T-helper 2 cell treated with Interferon-gamma antibody and Interleukin-4, amounts not matched to agents 5 μg/mL and 100 μg/mL, for 36 hours (primary cell): ENCODE measurements at regions not wholly inside any gene's neighbourhood (a gene's known extent, or its start where the extent isn't known, plus 50 kb on each side); places are given as distances from the start of the nearest gene placed in this dataset.
A peak's percentile ranks its signal among the peaks of the same experiment; 100 is the strongest.
"Not testable (repeated sequence)": the region's sequence is repeated elsewhere in the genome, so short reads cannot be mapped to it uniquely, and the experiment has no call there.

ENCODE experiments used
- DNase-seq: peaks from one replicate; pipeline ENCODE4 v3.0.0; 2021; ENCODE audit warnings: low spot score
- H3K27ac Mint-ChIP-seq: one replicate; pipeline ENCODE4 v1.8.0; 2021; ENCODE audit warnings: mild to moderate bottlenecking, mixed read lengths
- H3K27me3 Mint-ChIP-seq: one replicate; pipeline ENCODE4 v1.8.0; 2021; ENCODE audit warnings: low read depth, mixed read lengths
- H3K36me3 Mint-ChIP-seq: one replicate; pipeline ENCODE4 v1.8.0; 2021; ENCODE audit warnings: low read depth, mixed read lengths
- H3K4me1 Mint-ChIP-seq: one replicate; pipeline ENCODE4 v1.8.0; 2021; ENCODE audit warnings: low read depth, mixed read lengths
- H3K4me3 Mint-ChIP-seq: one replicate; pipeline ENCODE4 v1.8.0; 2022; ENCODE audit warnings: mild to moderate bottlenecking, moderate library complexity, mixed read lengths
- H3K9me3 Mint-ChIP-seq: one replicate; pipeline ENCODE4 v1.8.0; 2021; ENCODE audit warnings: mixed read lengths

GRCh38 chr12:105464406-105464805 lies 133.9 kb downstream of the C12orf75 start:
- DNase-seq, result no peak
- no peak overlapping the region for H3K4me3 Mint-ChIP-seq
- no peaks in the 10 kb centered on the region for H3K4me1 Mint-ChIP-seq
- H3K36me3 Mint-ChIP-seq, result no peaks in the 10 kb centered on the region
- peaks cover 15% of the 10 kb centered on the region for H3K27me3 Mint-ChIP-seq
- H3K27ac Mint-ChIP-seq, result no peak overlapping the region
- H3K9me3 Mint-ChIP-seq, result no peaks in the 10 kb centered on the region

- DNase-seq, result no peak
- H3K4me3 Mint-ChIP-seq, result no peak overlapping the region
- no peaks in the 10 kb centered on the region for H3K9me3 Mint-ChIP-seq
- no peaks in the 10 kb centered on the region for H3K4me1 Mint-ChIP-seq
- no peak overlapping the region for H3K27ac Mint-ChIP-seq
- no peaks in the 10 kb centered on the region for H3K36me3 Mint-ChIP-seq
- H3K27me3 Mint-ChIP-seq, result peaks cover 14% of the 10 kb centered on the region
Measured at GRCh38 chr12:105466231-105466900, 135.9 kb downstream of the C12orf75 start.

- H3K4me1 Mint-ChIP-seq, result no peaks in the 10 kb centered on the region
- no peaks in the 10 kb centered on the region for H3K36me3 Mint-ChIP-seq
- no peak overlapping the region for H3K27ac Mint-ChIP-seq
- no peak overlapping the region for H3K4me3 Mint-ChIP-seq
- peaks cover 14% of the 10 kb centered on the region for H3K27me3 Mint-ChIP-seq
- DNase-seq, result no peak
- no peaks in the 10 kb centered on the region for H3K9me3 Mint-ChIP-seq
Measured at GRCh38 chr12:105466901-105467598, 136.6 kb downstream of the C12orf75 start.

DNA sequence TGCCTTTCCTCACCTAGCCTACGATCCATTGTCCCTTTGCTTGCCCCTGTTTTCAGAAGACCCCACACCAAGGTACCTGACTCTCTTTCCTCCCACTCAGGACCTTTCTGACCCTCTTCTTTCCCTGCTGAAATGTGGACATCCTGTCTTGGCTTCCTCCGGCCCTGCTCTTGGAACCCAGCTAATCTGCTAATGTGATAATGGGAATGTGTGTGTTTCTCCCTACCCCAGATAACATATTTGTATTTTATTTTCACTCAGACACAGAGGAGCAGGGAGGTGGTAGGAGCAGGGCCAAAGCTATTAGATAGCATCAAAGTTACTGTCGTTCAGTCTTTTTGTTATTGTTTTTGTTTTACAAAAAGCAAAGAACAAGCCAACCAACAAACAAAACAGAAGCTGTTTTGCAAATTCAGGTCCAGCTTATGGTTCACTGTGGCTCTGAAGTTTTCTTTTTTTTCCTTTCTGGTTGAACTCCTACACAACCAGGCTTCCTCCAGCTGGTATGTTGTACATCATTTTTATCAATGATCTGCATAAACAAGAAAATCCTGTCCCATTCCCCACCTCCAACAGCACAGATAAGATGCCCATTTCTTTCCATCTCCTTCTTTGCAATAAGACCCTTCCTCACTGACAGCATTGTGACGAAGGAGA lies 137.3 kb downstream of the C12orf75 start:
- H3K36me3 Mint-ChIP-seq, result no peaks in the 10 kb centered on the region
- H3K4me3 Mint-ChIP-seq, result no peak overlapping the region
- H3K4me1 Mint-ChIP-seq, result no peaks in the 10 kb centered on the region
- no peaks in the 10 kb centered on the region for H3K9me3 Mint-ChIP-seq
- H3K27ac Mint-ChIP-seq, result no peak overlapping the region
- DNase-seq, result no peak
- H3K27me3 Mint-ChIP-seq, result peaks cover 14% of the 10 kb centered on the region

- Mint-ChIP-seq H3K27ac (no peak overlapping the region), H3K4me3 (no peak overlapping the region), H3K36me3 (no peaks in the 10 kb centered on the region), H3K4me1 (no peaks in the 10 kb centered on the region), H3K9me3 (no peaks in the 10 kb centered on the region), H3K27me3 (peaks cover 14% of the 10 kb centered on the region)
- DNase-seq, result no peak
Measured at GRCh38 chr12:105468464-105468863, 138.0 kb downstream of the C12orf75 start.

- H3K9me3 Mint-ChIP-seq, result no peaks in the 10 kb centered on the region
- H3K27me3 Mint-ChIP-seq, result peaks cover 13% of the 10 kb centered on the region
- H3K27ac Mint-ChIP-seq, result no peak overlapping the region
- no peak for DNase-seq
- no peaks in the 10 kb centered on the region for H3K4me1 Mint-ChIP-seq
- H3K36me3 Mint-ChIP-seq, result no peaks in the 10 kb centered on the region
- no peak overlapping the region for H3K4me3 Mint-ChIP-seq
Measured at GRCh38 chr12:105469211-105469610, 138.7 kb downstream of the C12orf75 start.

- no peak for DNase-seq
- Mint-ChIP-seq H3K27me3 (peaks cover 16% of the 10 kb centered on the region), H3K36me3 (no peaks in the 10 kb centered on the region), H3K4me3 (no peak overlapping the region), H3K9me3 (no peaks in the 10 kb centered on the region), H3K4me1 (no peaks in the 10 kb centered on the region), H3K27ac (no peak overlapping the region)
Measured at GRCh38 chr12:105469701-105470100, 139.2 kb downstream of the C12orf75 start.

GRCh38 chr12:105470102-105470501 lies 139.6 kb downstream of the C12orf75 start:
- no peak for DNase-seq
- no peaks in the 10 kb centered on the region for H3K9me3 Mint-ChIP-seq
- no peak overlapping the region for H3K27ac Mint-ChIP-seq

GRCh38 chr12:105470601-105471000 lies 140.1 kb downstream of the C12orf75 start:
- Mint-ChIP-seq H3K27me3 (peaks cover 17% of the 10 kb centered on the region), H3K4me3 (no peak overlapping the region), H3K9me3 (no peaks in the 10 kb centered on the region), H3K36me3 (no peaks in the 10 kb centered on the region), H3K27ac (no peak overlapping the region), H3K4me1 (no peaks in the 10 kb centered on the region)
- DNase-seq, result no peak

More at GRCh38 chr12:105470102-105470501, 139.6 kb downstream of the C12orf75 start:
- H3K27me3 Mint-ChIP-seq, result peaks cover 17% of the 10 kb centered on the region
- H3K36me3 Mint-ChIP-seq, result no peaks in the 10 kb centered on the region
- H3K4me1 Mint-ChIP-seq, result no peaks in the 10 kb centered on the region
- no peak overlapping the region for H3K4me3 Mint-ChIP-seq

- H3K27me3 Mint-ChIP-seq, result peaks cover 13% of the 10 kb centered on the region
- DNase-seq, result no peak
- H3K9me3 Mint-ChIP-seq, result no peaks in the 10 kb centered on the region
- no peak overlapping the region for H3K4me3 Mint-ChIP-seq
- no peak overlapping the region for H3K27ac Mint-ChIP-seq
- no peaks in the 10 kb centered on the region for H3K36me3 Mint-ChIP-seq
- peaks cover 8% of the 10 kb centered on the region for H3K4me1 Mint-ChIP-seq
Measured at GRCh38 chr12:105474672-105475071, 144.2 kb downstream of the C12orf75 start.

DNA sequence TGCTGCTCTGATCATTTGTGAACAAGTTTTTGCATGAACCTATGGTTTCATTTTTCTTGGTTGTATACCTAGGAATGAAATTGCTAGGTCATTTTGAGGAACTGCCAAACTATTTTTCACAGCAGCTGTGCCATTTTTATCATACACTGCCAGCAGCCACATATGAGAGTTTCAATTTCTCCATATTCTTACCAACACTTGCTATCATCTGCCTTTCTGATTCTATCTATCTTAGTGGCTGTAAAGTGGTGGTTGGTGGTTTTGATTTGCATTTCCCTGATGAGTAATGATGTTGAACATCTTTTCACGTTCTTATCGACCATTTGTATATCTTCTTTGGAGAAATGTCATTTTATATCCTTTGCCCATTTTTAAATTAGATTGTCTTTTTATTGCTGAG lies 146.1 kb downstream of the C12orf75 start:
- Mint-ChIP-seq H3K9me3 (no peaks in the 10 kb centered on the region), H3K27ac (no peak overlapping the region), H3K4me1 (peaks cover 8% of the 10 kb centered on the region), H3K4me3 (no peak overlapping the region), H3K36me3 (no peaks in the 10 kb centered on the region), H3K27me3 (peaks cover 30% of the 10 kb centered on the region)
- peak; percentile 6 for DNase-seq

GRCh38 chr12:105477873-105478272 lies 147.4 kb downstream of the C12orf75 start:
- H3K4me3 Mint-ChIP-seq, result no peak overlapping the region
- no peaks in the 10 kb centered on the region for H3K36me3 Mint-ChIP-seq
- peaks cover 33% of the 10 kb centered on the region for H3K27me3 Mint-ChIP-seq
- no peak overlapping the region for H3K27ac Mint-ChIP-seq
- no peak for DNase-seq
- H3K9me3 Mint-ChIP-seq, result no peaks in the 10 kb centered on the region
- peaks cover 8% of the 10 kb centered on the region for H3K4me1 Mint-ChIP-seq

DNA sequence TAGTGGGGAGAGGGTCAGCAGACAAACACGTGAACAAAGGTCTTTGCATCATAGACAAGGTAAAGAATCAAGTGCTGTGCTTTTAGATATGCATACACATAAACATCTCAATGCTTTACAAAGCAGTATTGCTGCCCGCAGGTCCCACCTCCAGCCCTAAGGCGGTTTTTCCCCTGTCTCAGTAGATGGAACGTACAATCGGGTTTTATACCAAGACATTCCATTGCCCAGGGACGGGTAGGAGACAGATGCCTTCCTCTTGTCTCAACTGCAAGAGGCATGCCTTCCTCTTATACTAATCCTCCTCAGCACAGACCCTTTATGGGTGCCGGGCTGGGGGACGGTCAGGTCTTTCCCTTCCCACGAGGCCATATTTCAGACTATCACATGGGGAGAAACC lies 148.3 kb downstream of the C12orf75 start:
- not testable (repeated sequence) for H3K9me3 Mint-ChIP-seq, H3K27ac Mint-ChIP-seq, DNase-seq, H3K4me3 Mint-ChIP-seq, H3K4me1 Mint-ChIP-seq, H3K36me3 Mint-ChIP-seq
- peaks cover 38% of the 10 kb centered on the region for H3K27me3 Mint-ChIP-seq

DNA sequence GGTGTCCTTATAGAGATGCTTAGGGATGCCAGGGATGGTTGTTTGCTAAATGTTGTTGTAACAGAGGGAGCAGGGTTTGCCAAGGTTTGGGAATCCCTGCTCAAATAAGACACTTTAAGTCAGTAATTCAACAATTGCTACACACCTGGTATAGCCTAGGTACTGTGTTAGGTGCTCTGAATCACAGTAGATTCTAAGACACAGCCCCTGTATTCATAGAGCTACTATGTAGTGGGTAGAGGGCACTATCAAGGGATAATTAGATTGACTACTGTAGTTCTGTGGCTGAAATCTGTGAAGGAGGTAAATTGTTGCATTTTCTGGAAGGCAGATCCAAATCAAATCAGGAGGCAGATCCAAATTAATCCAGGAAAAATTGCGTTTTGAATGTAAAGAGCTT lies 149.2 kb downstream of the C12orf75 start:
- Mint-ChIP-seq H3K9me3 (no peaks in the 10 kb centered on the region), H3K4me1 (peaks cover 8% of the 10 kb centered on the region), H3K27me3 (peaks cover 32% of the 10 kb centered on the region), H3K36me3 (no peaks in the 10 kb centered on the region), H3K4me3 (no peak overlapping the region), H3K27ac (no peak overlapping the region)
- DNase-seq, result no peak
